Mesodermal cell (in vitro differentiated cells): ENCODE measurements at regions not wholly inside any gene's neighbourhood (a gene's known extent, or its start where the extent isn't known, plus 50 kb on each side); places are given as distances from the start of the nearest gene placed in this dataset.

Source experiments
- H3K27ac ChIP-seq: 2 replicates; pipeline ENCODE4 v1.7.0; 2013; ENCODE audit warnings: mild to moderate bottlenecking, low read depth, low read length, moderate library complexity; ENCODE audit not compliant: severe bottlenecking
- H3K36me3 ChIP-seq: 2 replicates; pipeline ENCODE4 v1.7.1; 2013; ENCODE audit warnings: mild to moderate bottlenecking, low read length, moderate library complexity; ENCODE audit not compliant: control insufficient read depth, insufficient read depth
- H3K4me1 ChIP-seq: one replicate; pipeline ENCODE4 v1.7.1; 2013; ENCODE audit warnings: mild to moderate bottlenecking, low read length; ENCODE audit not compliant: insufficient read depth, control insufficient read depth, poor library complexity, severe bottlenecking
- H3K4me3 ChIP-seq: 2 replicates; pipeline ENCODE4 v1.7.0; 2013; ENCODE audit warnings: low read length, control low read depth, mild to moderate bottlenecking; ENCODE audit not compliant: insufficient read depth, poor library complexity, severe bottlenecking; ENCODE audit errors: extremely low read depth
- H3K9me3 ChIP-seq: 2 replicates; pipeline ENCODE4 v1.7.1; 2013; ENCODE audit warnings: mild to moderate bottlenecking, low read length, moderate library complexity; ENCODE audit not compliant: control insufficient read depth
- WGBS, 2 experiments: methylation state at CpG; one replicate each; pipeline ENCODE4 v1.1.5; 2013; ENCODE audit warnings: missing lambda C conversion rate in 2 of 2; ENCODE audit not compliant: insufficient coverage in 2 of 2; 5-methylcytosine and 5-hydroxymethylcytosine counted together

DNA sequence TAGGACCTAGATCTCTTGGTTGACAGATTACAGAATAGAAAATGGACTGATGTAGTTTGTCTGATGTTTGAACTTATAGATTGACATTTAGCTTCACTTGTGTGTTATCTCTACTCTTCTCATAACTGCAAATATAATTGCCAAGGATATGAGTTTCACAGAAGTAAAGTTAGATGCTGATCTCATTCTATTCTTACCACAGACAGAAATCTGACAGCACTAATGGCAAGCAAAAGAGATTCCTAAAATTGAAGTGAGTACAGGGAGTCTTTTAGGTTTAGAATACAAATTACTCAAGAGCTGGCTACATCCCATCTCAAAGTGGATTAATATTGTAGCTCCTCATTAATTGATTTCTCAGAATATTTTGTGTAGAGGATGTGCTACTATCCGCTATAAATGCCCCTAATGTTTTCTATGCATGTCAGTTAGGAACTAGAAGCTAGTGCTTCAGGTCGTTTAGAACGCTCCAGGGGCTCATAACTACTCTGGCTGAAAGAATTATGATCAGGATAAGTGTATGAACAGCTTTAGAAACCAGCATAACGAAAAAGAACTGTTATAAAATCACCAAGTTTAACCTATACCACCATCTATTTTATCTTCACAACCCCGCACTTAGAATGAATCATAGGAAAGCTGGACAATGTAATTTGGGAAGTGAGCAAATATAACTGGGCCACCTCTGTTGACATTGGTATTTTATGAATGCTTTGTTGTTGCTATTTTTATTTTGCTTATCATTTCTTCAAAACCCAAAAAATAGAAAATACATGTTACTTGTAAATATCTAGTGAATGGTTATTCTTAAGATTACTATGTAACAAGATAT, 378.8 kb upstream of the REG3G start:
- H3K4me1 ChIP-seq = no peaks in the 10 kb centered on the region
- no peak overlapping the region for H3K27ac ChIP-seq
- H3K4me3 ChIP-seq = no peak overlapping the region
- H3K36me3 ChIP-seq = no peaks in the 10 kb centered on the region
- 94% methylated on average over 2 to 3 of the region's 5 CpGs for WGBS, 2 experiments
- H3K9me3 ChIP-seq = no peaks in the 10 kb centered on the region

DNA sequence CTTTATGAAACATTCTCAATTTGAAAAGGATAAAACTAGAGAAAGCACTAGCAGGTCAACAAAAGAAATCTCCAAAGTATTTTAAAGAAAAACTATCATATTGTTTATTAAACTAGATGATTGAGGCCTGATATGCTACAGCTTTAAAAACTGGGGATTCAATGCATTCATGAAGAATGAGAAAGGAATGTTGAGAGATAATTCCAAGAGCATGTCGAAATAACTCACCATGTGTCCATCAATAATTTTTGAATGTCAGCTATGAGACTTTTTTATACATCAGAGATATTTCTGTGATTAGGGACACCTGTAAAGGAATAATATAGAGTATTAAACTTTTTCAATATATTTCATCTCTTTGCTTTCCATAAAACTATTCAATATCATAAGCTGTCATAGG, 376.9 kb upstream of the REG3G start:
- WGBS, 2 experiments = 100% methylated on average over 1 of the region's 1 CpG; no CpG with 5 or more reads in 1 of the 2 experiments
- Histone ChIP-seq H3K36me3 (no peaks in the 10 kb centered on the region), H3K9me3 (no peaks in the 10 kb centered on the region), H3K4me1 (no peaks in the 10 kb centered on the region), H3K27ac (no peak overlapping the region), H3K4me3 (no peak overlapping the region)

DNA sequence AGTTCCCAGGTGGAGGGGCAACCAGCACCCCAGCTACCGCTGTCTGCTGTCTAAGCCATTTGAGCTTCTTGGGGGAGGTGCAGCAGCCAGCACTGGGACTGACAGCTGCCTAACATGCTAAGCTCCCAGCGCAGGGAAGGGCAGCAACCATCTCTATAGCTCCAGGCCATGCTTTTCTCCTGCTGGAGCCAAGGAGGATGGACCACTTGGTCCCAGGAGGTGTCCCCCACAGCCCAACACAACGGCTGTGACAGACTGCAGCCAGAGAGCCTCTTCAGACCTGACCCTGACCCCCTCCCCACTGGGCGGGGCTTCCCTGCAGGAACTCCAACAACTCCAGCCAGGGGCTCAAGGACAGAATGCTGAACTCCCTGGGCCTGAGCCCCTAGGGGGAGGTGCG, 370.6 kb upstream of the REG3G start:
- H3K36me3 ChIP-seq = no peaks in the 10 kb centered on the region
- no peak overlapping the region for H3K4me3 ChIP-seq
- no peaks in the 10 kb centered on the region for H3K4me1 ChIP-seq
- H3K9me3 ChIP-seq = no peaks in the 10 kb centered on the region
- no peak overlapping the region for H3K27ac ChIP-seq
- WGBS, 2 experiments = 85 to 89% methylated on average over 2 to 5 of the region's 5 CpGs

DNA sequence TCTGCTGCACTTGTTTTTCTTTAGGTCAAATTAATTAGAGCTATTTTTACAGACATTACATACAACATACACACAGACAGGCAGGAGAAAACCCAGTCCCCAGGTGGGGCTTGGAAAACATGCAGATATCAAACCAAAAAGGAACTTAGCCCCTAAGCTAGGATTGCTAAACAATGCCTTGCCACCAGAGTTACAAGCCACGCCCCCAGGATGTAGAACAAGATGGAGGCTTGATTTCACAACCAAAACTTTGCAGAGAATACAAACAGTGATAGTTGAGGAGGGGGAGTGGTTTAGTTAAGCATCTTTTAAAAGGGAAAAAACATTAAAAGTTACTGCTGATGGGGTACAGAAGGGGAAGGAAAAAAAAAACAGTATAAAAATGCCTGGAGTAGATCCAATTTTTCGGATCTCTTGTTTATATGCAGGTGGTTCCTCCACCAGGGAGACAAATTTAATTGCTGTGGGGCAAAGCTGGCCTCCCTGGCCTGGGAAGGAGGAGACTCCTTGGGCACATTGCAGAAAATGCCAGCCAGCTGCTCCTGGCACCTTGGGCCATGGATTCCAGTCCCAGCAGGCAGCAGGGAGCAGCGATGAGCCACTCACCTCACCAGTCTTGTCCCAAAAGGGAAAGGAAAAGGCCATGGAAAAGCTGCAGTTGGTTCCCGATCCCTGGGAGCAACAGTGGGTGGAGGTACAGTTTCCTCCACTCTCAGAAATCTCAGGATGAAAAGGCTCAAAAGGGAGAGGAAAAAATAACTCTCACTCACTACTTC, 348.4 kb upstream of the REG3G start:
- H3K27ac ChIP-seq = no peak overlapping the region
- no peaks in the 10 kb centered on the region for H3K4me1 ChIP-seq
- 89 to 92% methylated on average over 1 to 2 of the region's 4 CpGs for WGBS, 2 experiments
- H3K4me3 ChIP-seq = no peak overlapping the region
- H3K9me3 ChIP-seq = no peaks in the 10 kb centered on the region
- no peaks in the 10 kb centered on the region for H3K36me3 ChIP-seq

DNA sequence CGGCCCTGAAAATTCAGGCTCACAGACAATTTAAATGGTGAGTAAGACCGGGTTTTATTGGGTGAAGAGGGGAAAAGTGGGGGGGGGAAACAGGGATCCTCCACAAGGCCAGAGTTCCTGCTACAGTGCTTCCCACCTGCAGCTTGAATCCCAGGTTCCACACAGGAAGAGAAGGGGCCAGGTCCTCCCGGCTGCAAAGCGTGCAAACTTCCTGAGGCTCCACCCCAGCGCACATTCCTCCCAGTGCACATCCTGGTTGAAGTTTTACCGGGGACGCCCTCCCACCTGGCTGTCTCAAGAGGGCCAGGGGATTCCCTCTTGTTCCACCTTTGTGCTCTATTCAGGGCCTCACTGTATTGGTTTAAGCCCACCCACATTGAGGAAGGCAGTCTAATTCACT, 347.7 kb upstream of the REG3G start:
- H3K9me3 ChIP-seq = no peaks in the 10 kb centered on the region
- 93 to 94% methylated on average over 5 to 6 of the region's 7 CpGs for WGBS, 2 experiments

DNA sequence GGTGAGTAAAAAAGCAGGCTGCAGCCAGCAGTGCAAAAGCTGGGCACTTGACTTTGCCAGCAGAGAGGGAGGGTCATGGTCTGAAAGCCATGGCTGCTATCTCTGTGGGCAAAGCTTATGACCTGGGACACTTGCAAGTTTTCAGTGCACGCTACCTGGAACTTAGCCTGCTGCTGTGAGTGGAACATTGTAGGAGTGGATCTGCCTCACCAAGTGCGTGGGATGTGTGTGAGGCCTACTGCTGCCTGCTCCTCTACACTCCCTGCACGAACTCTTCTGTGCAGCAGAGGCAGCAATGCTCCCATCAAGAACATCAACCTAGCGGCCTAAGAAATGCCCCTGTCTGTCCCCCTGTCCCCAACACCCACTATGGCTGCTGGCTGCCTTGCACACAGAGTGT, 344.1 kb upstream of the REG3G start:
- Histone ChIP-seq H3K9me3 (no peaks in the 10 kb centered on the region), H3K36me3 (no peaks in the 10 kb centered on the region), H3K4me1 (no peaks in the 10 kb centered on the region), H3K27ac (no peak overlapping the region), H3K4me3 (no peak overlapping the region)
- 95 to 97% methylated on average over 3 of the region's 4 CpGs for WGBS, 2 experiments

More for the DNA sequence above, 347.7 kb upstream of the REG3G start:
- Histone ChIP-seq H3K4me3 (no peak overlapping the region), H3K4me1 (no peaks in the 10 kb centered on the region), H3K36me3 (no peaks in the 10 kb centered on the region), H3K27ac (no peak overlapping the region)

DNA sequence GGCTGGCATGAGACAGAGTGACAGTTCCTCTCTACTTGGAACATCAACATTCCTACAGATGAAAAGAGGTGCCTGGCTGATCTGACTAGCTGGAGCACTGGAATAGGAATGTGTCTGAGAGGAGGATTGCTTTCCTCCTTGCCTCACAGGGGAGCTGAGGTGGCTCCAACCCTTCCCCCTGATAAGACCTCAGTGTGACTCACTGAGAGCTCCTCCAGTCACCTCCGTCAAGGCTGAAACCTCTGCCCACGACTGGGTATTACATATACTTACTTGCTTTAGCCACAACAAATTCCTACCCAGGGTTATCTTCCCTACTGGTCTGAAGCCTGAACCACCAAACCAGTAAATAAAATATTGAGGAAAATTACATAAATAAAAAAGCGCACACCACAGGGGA, 342.7 kb upstream of the REG3G start:
- H3K4me3 ChIP-seq = no peak overlapping the region
- H3K27ac ChIP-seq = no peak overlapping the region
- 90% methylated on average over 2 of the region's 3 CpGs; no CpG with 5 or more reads in 1 of the 2 experiments for WGBS, 2 experiments
- H3K9me3 ChIP-seq = no peaks in the 10 kb centered on the region
- no peaks in the 10 kb centered on the region for H3K4me1 ChIP-seq
- no peaks in the 10 kb centered on the region for H3K36me3 ChIP-seq

DNA sequence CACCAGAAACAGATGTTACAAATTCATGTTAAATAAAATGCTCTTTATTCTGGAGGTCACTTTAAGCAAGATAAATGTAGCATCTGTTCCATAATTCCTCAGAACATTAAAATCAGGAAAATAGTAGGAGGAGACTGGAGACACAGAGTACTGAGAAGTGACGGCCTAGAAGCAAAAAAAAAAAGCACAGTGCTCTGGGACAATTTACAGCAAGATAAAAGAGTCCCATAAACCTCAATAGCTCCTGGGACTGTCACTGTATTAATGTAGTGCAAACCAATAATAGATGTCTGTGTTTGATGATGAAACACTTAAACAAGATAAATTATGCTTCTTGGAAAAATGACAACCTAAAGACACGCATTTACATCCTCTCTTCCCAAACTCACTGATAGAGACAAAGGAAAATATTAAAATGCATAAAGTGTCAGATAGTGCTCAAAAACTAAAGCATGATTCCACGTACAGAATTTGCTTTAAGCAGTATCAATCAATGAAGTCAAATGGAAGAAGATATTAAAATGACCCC, 338.8 kb upstream of the REG3G start:
- no peaks in the 10 kb centered on the region for H3K36me3 ChIP-seq
- H3K4me1 ChIP-seq = no peaks in the 10 kb centered on the region
- 100% methylated on average over 1 of the region's 3 CpGs; no CpG with 5 or more reads in 1 of the 2 experiments for WGBS, 2 experiments
- no peaks in the 10 kb centered on the region for H3K9me3 ChIP-seq
- no peak overlapping the region for H3K4me3 ChIP-seq
- H3K27ac ChIP-seq = no peak overlapping the region

DNA sequence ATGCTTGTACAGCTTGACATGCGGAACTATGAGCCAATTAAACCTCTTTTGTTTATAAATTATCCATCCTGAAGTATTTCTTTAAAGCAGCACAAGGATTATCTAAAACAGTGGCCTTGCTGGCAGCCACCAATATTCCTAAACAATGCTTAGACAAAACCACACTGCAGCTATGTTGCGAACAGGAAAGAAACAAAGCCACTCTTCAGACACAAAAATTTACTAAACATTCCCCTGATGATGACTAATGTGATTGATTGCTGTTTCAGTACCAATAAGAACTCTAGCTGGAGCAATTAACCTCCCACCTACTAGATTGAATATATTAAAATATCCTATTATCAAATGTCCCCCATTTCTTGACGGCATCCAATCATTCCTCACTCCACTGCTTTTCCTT, 325.8 kb upstream of the REG3G start:
- 100% methylated on average over 1 of the region's 3 CpGs for WGBS, 2 experiments
- H3K36me3 ChIP-seq = no peaks in the 10 kb centered on the region

DNA sequence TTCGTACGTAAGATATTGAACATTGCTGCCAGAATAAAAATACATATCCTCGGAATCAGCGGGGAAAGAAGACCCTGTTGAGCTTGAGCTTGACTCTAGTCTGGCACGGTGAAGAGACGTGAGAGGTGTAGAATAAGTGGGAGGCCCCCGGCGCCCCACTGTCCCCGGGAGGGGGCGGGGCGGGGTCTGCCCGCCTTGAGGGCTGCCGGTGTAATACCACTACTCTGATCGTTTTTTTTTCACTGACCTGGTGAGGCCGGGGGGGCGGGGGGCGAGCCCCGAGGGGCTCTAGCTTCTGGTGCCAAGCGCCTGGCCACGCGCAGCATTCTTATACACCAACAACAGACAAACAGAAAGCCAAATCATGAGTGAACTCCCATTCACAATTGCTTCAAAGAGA, 324.0 kb upstream of the REG3G start:
- H3K4me3 ChIP-seq = no peak overlapping the region
- H3K9me3 ChIP-seq = no peaks in the 10 kb centered on the region
- H3K36me3 ChIP-seq = no peaks in the 10 kb centered on the region
- no peak overlapping the region for H3K27ac ChIP-seq
- no peaks in the 10 kb centered on the region for H3K4me1 ChIP-seq
- WGBS, 2 experiments = 96 to 100% methylated on average over 4 to 16 of the region's 21 CpGs

More for the DNA sequence above, 325.8 kb upstream of the REG3G start:
- Histone ChIP-seq H3K4me1 (no peaks in the 10 kb centered on the region), H3K9me3 (no peaks in the 10 kb centered on the region), H3K4me3 (no peak overlapping the region), H3K27ac (no peak overlapping the region)
